ENCODE measurements at regions not wholly inside any gene's neighbourhood (a gene's known extent, or its start where the extent isn't known, plus 50 kb on each side); places are given as distances from the start of the nearest gene placed in this dataset.

DNA sequence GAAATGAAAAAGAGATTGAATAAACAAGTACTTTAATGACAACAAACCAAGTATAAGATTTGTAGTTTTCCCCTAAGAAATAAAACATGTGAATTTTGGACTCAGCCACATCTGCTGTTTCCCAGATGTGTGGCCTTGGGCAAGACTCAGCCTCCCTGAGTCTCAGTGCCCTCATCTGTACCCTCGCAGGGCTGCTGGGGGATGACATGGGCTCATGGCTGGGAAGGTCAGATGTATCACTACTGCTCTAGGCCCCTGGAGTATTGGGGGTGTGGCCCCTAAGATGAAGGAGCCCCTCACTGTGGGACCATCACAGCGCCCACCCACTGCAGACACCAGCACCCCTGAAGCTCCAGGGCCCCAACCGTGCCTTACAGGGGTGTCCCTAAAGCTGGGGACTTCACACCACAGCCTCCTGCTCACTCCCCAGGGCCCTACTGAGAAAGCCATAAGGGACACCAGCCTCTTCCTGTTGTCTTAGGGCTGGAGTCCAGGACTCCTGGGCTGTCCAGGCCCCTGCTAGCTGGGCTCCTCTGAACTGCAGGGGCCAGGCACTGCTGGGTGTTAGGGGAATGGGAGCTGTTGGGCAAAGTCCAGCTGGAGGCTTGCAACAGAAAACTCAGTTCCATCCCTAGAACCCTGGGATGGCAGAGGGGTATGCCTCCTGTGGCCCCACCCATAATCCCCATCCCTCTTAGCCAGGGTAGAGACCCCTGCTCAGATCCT lies 104.0 kb upstream of the WNT4 start:
- DNase-seq: no peak

DNA sequence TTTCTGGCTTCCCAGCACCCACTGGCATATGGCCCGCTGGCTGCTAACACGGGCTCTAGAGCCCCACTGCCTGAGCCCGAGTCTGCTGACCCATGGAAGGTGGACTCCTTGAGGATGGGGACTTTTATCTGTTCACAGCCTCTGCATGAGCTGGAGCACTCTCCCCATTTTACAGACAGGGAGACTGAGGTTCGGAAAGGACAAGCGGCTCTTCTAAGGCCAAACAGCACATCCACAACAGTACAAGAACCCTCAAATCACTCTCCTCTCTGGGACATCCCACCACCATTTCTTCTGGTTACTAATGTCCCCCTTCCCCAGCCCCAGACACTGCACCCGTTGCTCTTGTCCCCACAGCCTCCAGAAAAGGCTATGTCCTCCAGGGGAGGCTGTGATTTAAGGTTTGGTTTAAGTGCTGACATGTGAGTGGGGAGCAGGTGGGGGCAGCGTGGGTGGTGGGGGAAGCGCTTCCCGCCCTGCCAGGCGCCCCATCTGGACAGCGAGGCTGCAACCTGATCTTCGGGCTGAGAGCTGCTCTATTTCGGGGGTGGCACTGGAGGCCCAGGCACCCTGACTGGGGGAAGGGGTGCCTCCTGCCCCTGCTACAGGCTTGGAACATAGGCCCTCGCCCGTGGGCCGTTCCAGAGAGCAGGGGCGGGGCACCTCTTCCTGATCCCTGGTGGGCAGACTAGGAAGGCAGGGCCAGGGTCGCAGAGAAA lies 104.8 kb upstream of the WNT4 start:
- DNase-seq: no peak

DNA sequence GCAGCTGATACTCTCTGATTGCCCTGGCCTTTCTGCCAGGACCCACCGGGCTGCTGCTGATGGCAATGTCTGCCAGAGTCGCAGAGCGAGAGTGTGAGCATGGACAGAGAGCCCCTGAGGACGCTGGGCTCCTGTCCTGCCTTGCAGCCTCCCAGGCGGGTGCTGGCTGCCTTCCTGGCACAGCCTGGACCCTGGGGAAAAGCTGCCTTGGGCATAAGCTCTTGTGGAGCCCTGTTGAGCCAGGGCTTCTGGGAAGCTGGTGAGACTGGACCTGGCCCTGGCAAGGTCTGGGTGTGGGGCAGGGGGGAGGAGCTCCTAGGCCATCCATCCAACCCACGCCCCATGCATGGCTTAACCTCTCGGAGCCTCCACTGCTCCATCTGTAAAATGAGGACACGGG lies 105.8 kb upstream of the WNT4 start:
- no peak for DNase-seq

DNA sequence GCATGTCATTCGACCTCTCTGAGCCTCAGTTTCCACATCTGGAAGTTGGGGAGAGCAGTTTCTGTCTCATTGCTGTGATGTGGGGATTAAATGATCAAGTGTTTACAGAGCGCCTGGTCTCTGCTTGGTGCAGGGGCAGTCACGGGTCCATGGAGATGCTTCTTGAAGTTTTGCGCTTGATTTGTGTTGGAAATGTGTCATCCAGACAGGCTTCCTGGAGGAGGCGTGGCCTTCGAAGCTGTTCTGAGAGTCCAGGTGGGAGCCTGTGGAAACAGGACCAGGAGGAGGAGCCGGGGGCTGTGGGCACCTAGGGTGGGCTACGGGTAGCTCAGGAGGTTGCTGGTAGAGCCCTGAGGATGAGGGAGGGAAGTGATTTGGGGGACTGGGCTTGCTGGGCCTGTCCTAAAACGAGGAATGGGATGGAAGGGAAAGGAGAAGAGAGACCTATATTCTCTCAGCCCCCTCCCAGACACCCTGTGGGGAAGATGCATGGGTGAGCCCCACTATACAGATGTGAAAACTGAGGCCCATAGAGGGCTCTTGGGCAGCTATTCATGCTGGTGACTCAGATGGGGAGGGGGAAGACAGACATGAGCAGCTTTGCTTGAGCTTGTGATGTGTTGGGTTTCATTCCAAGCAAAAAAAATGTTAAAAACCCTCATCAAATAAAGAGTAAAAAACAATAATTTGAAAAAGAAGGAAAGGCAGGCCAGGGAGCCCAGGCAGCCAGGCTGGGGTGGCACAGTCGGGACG lies 107.2 kb upstream of the WNT4 start:
- DNase-seq: no peak

DNA sequence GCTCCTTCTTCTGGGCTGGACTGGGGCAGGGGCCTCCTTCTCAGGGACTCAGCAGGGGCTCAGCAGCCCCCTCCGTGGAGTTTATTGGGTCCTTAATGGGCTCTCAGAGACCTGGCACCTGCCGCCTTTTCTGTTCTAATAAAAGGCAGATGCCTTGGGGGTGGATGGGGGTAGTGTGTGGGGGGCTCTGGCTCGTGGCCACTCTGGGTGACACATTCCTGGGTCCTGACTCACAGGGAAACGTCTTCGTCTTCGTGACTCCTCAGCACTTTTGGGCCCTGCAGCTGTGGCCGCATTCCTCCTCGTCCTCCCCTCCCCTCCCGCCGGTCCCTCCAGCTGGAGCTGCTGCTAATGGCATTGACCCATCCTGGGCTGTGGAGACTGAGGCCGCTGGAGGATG lies 107.8 kb upstream of the WNT4 start:
- DNase-seq: no peak

DNA sequence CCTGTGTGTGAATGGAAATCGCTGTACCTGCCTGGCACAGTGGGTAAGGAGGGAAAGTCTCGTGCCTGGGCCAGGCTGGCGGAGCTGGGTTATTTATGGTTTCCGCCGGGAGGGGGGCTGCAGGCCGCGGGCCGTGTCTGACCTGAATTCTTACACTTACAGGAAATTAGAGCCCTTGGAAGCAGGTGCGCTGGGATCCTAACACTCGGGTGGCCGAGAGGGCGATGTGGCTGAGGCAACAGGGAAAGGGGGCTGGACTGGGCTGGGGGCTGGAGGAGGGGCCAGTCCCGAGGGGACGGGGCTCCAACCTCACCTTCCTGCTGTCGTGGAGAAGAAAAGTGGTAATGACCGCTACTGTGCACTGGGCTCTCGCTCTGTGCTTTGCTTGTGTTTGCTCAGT lies 109.4 kb upstream of the WNT4 start:
- DNase-seq: peak; percentile 26

DNA sequence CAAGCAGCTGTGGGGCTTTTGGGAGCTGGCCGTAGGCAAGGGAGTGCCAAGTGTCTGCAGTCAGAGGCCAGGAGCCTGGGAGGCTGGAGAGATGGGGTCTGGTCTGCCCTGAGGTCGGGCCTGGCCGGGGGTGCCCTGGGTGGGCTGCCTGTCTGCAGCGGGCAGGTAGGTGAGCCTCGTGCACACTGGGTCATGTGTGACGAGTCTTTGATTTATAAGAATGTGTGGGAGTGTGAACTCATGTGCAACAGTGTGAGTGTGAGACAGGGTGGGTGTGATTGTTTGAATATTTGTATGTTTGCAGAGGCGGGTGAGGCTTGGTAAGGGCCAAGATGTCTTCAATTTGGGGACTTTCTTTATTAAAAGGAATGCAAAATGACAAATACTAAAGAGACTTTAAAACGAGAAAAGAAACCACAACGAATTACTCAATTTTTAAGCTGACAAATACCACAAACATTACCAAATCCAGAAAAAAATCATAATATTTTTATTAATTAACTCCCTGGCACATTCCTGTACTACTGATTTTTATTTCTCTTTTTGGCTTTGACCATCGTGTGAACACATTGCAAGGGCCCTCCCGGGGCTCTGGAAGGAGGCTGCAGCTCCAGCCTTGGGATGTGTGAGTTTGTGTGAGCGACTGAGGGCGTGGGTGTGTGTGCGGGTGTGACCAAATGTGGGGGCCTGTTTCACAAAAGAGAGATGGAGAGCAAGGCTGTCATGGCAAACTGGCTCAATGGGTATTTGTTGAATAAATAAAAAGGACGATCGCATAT lies 110.3 kb upstream of the WNT4 start:
- DNase-seq: no peak

DNA sequence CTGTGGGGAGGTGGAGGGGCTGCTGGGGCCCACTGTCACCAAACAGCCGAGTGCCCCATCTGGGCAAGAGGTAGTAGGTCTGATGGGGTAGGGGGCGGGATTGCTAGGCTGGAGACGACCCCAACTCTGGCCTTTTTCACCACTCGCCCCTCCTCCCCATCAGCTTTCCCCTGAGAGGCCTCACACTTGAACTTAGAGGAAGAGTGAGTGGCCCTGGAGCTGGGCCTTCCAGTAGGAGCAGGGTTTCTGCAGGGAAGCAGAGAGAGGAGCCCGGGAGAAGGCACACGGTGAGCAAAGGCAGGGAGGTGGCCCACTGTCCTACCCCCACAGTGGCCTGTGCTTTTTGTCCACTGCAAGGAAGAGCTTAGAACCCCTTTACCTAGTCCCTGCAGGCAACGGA lies 111.9 kb upstream of the WNT4 start:
- DNase-seq: no peak

DNA sequence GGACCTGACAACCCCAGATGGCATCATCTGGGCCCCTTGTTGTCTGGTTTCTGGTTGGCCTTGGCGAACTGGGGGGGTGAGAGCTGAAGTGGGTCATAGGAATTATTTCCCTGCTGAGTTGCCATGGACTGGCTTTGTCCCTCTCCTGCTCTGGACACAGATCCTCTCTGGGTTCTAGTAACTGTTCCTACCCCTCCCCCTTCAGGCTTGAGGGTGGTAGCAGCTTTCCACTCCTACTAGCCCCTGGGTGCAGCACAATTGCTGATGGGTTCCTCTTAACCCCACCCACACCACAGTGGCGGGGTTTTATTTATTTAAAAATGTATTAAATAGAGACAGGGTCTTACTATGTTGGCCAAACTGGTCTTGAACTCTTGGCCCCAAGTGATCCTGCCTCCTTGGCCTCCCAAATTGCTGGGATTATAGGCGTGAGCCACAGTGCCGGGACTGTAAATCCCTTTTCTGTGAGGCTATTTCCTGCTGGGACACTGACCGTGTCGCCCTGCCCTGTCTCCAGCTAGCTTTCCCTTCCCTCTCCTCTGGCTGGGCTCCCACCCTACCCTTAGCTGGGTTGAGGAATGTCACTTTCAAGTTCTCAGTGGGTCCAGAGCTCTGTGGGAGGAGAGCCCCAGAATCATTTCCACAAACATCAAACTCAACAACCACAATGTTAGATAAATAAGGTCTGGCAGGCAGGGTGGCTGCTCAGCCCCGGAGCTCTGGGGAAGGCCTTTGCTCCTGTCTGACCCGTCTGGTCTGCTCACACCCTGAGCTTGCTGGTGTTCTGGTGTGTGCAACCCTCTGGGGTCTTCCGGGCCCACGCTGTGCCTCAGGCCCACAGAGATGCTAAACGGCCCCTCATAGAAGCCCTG lies 112.7 kb upstream of the WNT4 start:
- no peak for DNase-seq

DNA sequence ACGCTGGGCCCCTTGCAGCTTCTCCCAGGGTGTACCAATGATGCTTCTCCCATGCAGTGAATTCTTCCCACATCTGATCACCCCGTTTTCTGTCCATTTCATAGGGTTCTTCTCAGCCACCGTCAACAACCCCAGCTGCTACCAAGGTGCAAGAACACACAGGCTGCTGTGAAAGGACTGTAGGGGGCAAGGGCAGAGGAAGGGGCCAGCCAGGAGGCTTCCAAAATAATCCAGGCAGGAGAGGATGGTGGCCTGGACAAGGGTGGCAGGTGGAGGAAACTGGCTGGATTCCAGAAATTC lies 113.3 kb upstream of the WNT4 start:
- DNase-seq: no peak

DNA sequence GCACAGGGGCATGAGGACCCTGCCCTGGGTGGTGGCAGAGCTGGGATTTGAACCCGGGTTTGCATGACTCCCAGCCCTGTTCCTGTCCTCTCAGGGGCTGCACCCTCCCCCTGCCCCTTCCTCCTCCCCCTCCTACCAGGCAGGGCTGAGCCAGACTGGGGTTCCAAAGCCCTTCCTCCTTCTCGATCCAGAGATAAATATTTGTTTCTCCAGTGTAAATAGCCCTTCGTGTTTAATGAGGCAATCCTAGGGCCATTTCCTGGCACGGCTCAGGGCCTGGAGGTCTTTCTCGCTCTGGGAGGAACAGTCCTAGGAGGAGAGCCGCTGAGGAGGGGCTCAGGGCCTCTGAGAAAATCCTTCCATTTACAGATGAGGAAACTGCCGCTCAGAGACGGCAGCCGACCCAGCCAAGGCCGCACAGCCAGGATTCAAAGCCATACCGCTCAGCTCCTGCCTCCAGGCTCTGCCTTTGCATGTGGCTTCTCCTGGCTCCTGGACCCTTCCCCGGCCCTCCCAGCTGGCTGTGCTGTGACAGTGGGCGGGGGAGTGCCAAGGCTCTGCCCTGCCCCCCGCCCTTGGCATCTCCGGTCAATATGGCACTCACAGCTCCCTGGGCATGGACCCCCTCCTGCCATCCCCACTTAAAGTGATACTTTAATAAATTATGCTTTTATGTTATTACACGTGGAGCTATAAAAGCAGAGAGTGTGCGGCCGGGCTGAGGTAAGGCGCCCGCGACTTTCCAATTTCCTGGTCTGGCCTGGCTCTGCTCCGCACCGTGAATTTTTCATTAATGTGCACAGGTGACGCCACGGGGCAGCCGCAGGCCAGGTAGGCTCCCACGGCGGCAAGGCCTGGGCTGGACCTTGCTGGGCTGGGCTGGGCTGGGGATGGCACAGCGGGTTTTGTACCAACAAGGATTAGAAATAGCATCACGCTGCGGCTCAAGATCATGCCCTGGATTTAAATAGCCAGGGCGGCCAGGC lies 114.7 kb upstream of the WNT4 start:
- DNase-seq: peak; percentile 45

DNA sequence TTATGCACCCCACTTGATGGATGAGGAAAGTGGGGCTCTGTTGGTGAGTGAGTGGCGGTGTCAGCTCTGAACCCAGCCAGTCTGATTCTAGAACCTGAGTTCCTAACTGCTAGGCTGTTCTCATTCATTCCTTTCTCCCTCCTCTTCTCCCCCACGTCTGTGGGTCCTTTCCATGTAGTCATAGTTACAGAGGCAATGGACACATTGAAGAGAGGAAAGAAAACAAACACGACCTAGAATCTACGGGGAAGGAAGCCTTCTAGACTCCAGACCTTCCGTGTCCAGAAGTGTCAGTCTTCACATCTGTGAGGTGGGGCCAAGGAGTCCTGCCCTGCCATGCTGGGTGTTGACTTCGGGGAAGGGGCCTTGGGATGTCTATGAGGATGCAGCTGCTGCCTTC lies 115.8 kb upstream of the WNT4 start:
- no peak for DNase-seq

DNA sequence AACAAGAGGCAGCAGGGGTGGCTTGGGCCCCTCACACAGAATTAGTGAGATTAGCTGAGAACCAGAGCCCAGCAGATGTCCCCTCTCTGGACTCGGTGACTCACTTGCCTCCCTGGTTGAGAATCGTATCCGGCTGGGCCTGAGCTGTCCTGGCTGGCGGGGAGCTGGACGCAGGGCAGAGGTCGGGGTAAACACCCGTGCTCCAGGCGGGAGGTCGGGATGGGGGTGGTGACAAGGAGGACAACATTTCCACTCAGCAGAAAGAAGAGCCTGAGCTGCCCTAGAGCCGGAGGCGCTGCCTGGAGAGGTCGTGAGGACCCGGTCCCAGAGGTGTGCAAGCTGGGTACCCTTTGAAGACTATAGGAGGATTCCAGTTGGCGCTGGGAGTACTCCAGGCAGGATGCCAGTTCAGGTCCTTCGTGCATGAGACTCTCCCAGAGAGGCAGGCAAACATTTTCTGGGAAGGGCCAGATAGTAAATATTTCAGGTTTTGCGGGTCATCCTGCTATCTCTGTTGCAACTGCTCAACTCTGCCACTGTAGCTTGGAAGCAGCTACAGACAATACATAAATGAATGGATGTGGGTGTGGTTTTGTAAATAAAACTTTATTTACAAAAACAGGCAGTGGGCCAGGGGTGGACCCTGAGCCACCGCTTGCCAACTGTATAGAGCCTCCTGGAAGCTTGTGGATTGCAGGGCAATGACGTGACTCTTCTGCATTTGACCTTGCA lies 116.8 kb upstream of the WNT4 start:
- DNase-seq: no peak

DNA sequence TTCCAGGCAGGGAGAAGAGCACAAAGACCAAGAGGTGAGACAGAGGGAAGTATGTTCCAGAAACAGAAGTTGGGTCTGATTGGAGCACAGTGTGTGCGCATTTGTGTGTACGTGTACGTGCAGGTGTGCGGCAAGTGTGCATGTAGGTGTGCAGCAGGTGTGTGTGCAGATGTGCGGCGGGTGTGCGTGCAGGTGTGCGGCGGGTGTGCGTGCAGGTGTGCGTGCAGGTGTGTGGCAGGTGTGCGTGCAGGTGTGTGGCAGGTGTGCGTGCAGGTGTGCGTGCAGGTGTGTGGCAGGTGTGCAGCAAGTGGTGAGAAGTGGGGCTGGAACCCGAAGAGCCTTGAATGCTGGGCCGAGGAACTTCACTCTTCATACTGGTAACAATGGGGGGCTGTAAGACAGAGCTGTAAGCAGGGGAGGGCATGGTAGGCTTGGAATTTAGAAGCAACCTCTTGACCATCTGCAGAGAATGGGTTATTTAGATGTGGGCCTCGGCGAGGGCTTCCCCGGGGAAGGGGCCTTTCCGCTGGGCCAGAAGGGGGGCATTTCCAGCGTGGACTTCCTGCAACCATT lies 118.0 kb upstream of the WNT4 start:
- no peak for DNase-seq

DNA sequence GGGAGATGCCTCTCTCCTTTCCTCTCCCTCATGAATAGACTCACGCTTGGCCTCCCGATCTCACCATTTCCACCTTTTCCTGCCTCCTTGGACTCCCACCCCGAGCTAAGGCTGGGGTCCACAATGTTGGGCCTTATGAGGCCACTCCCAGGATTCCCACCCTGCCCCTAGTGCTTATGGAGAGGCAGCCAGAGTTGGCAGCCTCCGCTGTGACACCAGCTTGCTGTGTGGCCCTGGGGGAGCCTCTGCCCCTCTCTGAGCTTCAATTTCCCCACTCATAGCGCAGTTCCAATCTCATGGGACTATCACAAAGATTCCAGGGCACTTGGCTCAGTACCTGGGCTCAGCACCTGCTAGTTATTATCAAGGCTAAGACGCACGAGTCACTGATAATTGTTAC lies 118.7 kb upstream of the WNT4 start:
- DNase-seq: no peak

DNA sequence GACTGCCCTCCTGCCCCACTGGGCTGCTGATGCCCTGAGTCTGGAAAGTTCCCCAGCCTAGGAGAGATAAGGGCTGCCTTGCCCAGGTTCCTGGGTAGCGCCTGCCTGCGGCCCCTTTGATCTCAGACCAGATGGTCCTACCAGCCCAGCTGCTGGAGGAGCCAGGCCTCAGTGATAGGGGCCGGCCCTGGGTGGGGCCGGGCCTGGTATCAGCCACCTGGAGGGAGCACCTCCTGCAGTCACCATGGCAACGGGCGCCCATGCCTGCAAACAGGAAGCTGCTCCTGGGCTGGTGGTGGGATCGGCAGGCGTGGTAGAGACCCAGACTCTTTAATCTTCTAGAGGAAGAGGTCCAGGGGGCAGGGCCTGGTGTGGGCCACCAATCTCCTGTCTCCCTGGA lies 119.7 kb upstream of the WNT4 start:
- DNase-seq: peak; percentile 92

DNA sequence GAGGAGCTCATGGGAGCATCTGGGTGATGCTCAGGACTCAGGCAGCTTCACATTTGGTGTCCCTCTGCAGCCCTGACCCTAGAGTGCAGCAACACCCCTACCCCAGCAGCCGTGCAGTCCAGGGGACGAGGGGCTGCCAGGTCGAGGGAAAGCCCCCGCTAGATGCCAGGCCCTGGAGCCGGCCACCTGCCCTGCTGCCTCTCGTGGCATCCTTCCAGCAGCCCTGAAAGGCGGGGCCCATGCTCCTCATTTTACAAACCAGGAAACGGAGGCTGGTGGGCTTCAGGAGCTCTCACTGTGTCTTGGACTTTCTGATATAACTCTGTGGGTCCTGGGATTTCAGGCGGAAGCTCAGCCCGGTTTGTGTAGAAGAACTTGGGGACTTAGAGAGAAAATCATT lies 120.5 kb upstream of the WNT4 start:
- DNase-seq: no peak

DNA sequence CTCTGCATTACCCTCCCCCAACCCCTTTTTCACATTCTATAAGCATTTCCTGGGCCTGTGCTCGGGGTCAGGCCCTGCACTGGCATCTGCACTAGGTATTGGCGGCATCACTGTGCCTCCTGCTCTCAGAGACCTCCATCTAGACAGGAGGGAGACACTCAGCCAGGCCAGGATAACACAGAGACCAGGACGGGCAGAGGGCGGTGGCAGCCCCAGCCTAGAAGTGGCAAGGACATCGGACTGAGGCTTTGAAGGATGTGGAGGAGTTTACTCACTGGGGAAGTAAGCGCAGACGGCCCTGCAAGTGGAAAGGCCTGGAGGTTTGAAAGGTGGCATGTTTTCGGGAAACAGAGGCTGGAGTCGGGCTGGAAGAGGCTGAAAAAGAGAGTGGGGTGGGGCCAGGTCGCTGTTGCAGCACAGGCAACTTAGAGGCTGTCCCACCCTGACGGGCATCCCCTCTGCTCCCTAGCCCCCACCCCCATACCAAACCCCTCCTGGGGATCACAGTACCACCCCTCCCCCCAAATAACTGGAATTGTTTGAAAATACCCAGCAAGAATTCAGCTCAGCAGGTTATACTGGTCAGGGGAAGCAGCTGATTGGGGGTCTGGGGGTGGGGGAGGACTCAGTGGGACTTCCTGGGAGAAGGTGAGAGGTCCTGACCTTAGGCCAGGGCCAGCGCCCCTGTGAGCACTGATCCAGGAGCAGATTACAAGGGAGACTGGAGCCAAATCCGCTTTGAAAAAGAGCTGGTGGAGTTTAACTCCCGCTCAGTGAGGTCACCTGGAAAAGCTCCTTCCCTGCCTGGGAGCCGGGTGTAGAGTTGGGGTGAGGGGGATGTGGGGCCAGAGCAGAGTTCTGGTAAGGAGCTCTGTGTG lies 121.8 kb upstream of the WNT4 start:
- DNase-seq: no peak

DNA sequence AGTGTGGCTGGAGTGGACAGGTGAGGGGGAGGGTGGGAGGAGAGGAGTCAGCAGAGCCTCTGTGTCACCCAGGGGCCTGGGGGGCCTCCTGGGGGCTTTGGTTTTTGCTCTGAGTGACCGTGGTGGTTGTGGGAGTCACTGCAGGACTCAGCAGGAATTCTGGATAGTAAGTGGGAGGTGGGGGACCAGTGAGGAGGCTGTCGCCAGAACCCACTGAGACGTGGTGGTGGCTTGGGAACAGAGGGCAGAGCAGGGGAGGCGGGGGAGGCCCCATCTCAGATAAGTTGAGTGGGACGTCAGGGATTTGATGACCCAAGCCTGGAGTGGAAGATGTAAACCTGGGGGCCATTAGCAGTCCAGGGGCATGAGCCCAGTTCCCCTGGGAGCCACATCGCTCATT lies 123.2 kb upstream of the WNT4 start:
- DNase-seq: no peak
